Common myeloid progenitor, CD34-positive (primary cell): ENCODE measurements at regions not wholly inside any gene's neighbourhood (a gene's known extent, or its start where the extent isn't known, plus 50 kb on each side); places are given as distances from the start of the nearest gene placed in this dataset.
"Not testable (repeated sequence)": the region's sequence is repeated elsewhere in the genome, so short reads cannot be mapped to it uniquely, and the experiment has no call there.

ENCODE experiments used
- CTCF ChIA-PET: fragments of 350-600 bp; sonication (Branson Sonifier 250); formaldehyde crosslinking; loops from one replicate; lab custom pipeline; 2021; ENCODE audit warnings: antibody characterized with exemption; lab: Charles Lee
- POLR2A ChIA-PET: fragments of 350-600 bp; sonication (Branson Sonifier 250); formaldehyde crosslinking; loops from one replicate; lab custom pipeline; 2021; ENCODE audit warnings: antibody characterized with exemption; lab: Charles Lee
- DNase-seq, 3 donors: peaks; one replicate each; pipeline versions ENCODE4 v3.0.0 to v3.0.0-alpha.2; 2013
- H3K27ac ChIP-seq, 2 experiments: 1 replicate in 1 of 2; 2 replicates in 1 of 2; pipeline ENCODE4 v1.7.0; 2013; ENCODE audit warnings: inconsistent platforms in 2 of 2, low read length in 2 of 2, mild to moderate bottlenecking in 2 of 2, low read depth in 1 of 2, moderate library complexity in 1 of 2; ENCODE audit not compliant: severe bottlenecking in 2 of 2, insufficient read depth in 1 of 2, poor library complexity in 1 of 2
- H3K27me3 ChIP-seq, 5 experiments: replicated peaks in 2 of 5; 1 replicate in 3 of 5; 2 replicates in 2 of 5; pipeline versions ENCODE4 v1.6.1 to v1.7.0; 2013; ENCODE audit warnings: low read length in 4 of 5, mild to moderate bottlenecking in 2 of 5, moderate library complexity in 2 of 5, inconsistent platforms in 1 of 5; ENCODE audit not compliant: insufficient read depth in 5 of 5, control insufficient read depth in 4 of 5
- H3K36me3 ChIP-seq, 4 experiments: 1 replicate in 2 of 4; 2 replicates in 2 of 4; pipeline versions ENCODE4 v1.6.1 to v1.7.0; 2013; ENCODE audit warnings: low read length in 3 of 4, control low read depth in 1 of 4, mild to moderate bottlenecking in 1 of 4; ENCODE audit not compliant: control insufficient read depth in 4 of 4, insufficient read depth in 4 of 4
- H3K4me1 ChIP-seq, 4 experiments: 1 replicate in 3 of 4; 2 replicates in 1 of 4; pipeline versions ENCODE4 v1.6.1 to v1.7.1; 2013; ENCODE audit warnings: low read length in 3 of 4, mild to moderate bottlenecking in 3 of 4, control low read depth in 1 of 4, inconsistent platforms in 1 of 4, moderate library complexity in 1 of 4; ENCODE audit not compliant: control insufficient read depth in 4 of 4, insufficient read depth in 4 of 4; ENCODE audit errors: control extremely low read depth in 1 of 4
- H3K4me3 ChIP-seq, 7 experiments: 1 replicate in 4 of 7; 2 replicates in 3 of 7; pipeline versions ENCODE4 v1.5.1 to v1.7.0; 2013; ENCODE audit warnings: mild to moderate bottlenecking in 7 of 7, low read length in 6 of 7, moderate library complexity in 6 of 7, inconsistent platforms in 2 of 7, low read depth in 2 of 7, control low read depth in 1 of 7; ENCODE audit not compliant: insufficient read depth in 4 of 7, control insufficient read depth in 1 of 7; ENCODE audit errors: extremely low read depth in 1 of 7
- H3K9me3 ChIP-seq, 5 experiments: 1 replicate in 4 of 5; 2 replicates in 1 of 5; pipeline versions ENCODE4 v1.6.1 to v1.7.1; 2013; ENCODE audit warnings: low read length in 4 of 5, mild to moderate bottlenecking in 2 of 5, inconsistent platforms in 1 of 5, low read depth in 1 of 5, moderate library complexity in 1 of 5; ENCODE audit not compliant: control insufficient read depth in 4 of 5, insufficient read depth in 2 of 5; ENCODE audit errors: control extremely low read depth in 1 of 5
- WGBS: methylation state at CpG from one replicate; pipeline ENCODE4 v1.1.5; 2013; ENCODE audit not compliant: insufficient coverage; 5-methylcytosine and 5-hydroxymethylcytosine counted together

- H3K9me3 ChIP-seq, H3K4me1 ChIP-seq, POLR2A ChIA-PET, H3K36me3 ChIP-seq, DNase-seq, H3K4me3 ChIP-seq, H3K27ac ChIP-seq, H3K27me3 ChIP-seq: not testable (repeated sequence)
- CTCF ChIA-PET: interaction anchor here (1.1 kb wide), 1 partner anchor 12 kb away, joined by 3 read pairs; no protein-coding TSS in a partner anchor
These were observed 60.1 kb upstream of the ENPP6 start for GRCh38 chr4:184277769-184278168.

GRCh38 chr4:184277010-184277409 is 59.3 kb upstream of the ENPP6 start:
- CTCF ChIA-PET: interaction anchor here (1.1 kb wide), 1 partner anchor 12 kb away, joined by 3 read pairs; no protein-coding TSS in a partner anchor
- H3K4me1 ChIP-seq, POLR2A ChIA-PET, H3K27me3 ChIP-seq, H3K36me3 ChIP-seq, H3K4me3 ChIP-seq, H3K9me3 ChIP-seq, H3K27ac ChIP-seq, DNase-seq: not testable (repeated sequence)
- WGBS: 88% methylated on average over 1 of the region's 3 CpGs

- H3K4me1 ChIP-seq, H3K36me3 ChIP-seq, H3K27me3 ChIP-seq, H3K4me3 ChIP-seq, H3K27ac ChIP-seq, DNase-seq, H3K9me3 ChIP-seq, POLR2A ChIA-PET: not testable (repeated sequence)
- CTCF ChIA-PET: interaction anchor here (1.1 kb wide), 1 partner anchor 10 kb away, joined by 3 read pairs; no protein-coding TSS in a partner anchor
- 92% methylated on average over 4 of the region's 4 CpGs for WGBS
These were observed 58.7 kb upstream of the ENPP6 start for GRCh38 chr4:184276346-184276745.

- POLR2A ChIA-PET: no interaction called here
- Histone ChIP-seq H3K4me3 (no peak overlapping the region), H3K27me3 (no peaks in the 10 kb centered on the region), H3K9me3 (peaks cover 0 to 9% (median 8%) of the 10 kb centered on the region in 5 experiments), H3K27ac (no peak overlapping the region), H3K4me1 (peaks cover 0 to 5% (median 0%) of the 10 kb centered on the region in 4 experiments), H3K36me3 (no peaks in the 10 kb centered on the region)
- CTCF ChIA-PET: interaction anchor here (1.1 kb wide), 2 partner anchors 9 to 22 kb away, joined by 3 to 6 read pairs; no protein-coding TSS in a partner anchor
- DNase-seq: no peak
- WGBS: 100% methylated on average over 1 of the region's 2 CpGs
These were observed 58.1 kb upstream of the ENPP6 start for GRCh38 chr4:184275766-184276165.

- Histone ChIP-seq H3K4me3 (no peak overlapping the region), H3K9me3 (peaks cover 0 to 9% (median 8%) of the 10 kb centered on the region in 5 experiments), H3K27me3 (no peaks in the 10 kb centered on the region), H3K4me1 (no peaks in the 10 kb centered on the region), H3K27ac (no peak overlapping the region), H3K36me3 (no peaks in the 10 kb centered on the region)
- ChIA-PET CTCF (interaction anchor here (1.1 to 2.6 kb wide), 3 partner anchors 10 to 23 kb away, joined by 3 to 7 read pairs (median 6); no protein-coding TSS in a partner anchor), POLR2A (no interaction called here)
- no peak for DNase-seq
- 95% methylated on average over 3 of the region's 6 CpGs for WGBS
These were observed 56.7 kb upstream of the ENPP6 start for GRCh38 chr4:184274286-184274951.

- WGBS: 95% methylated on average over 15 of the region's 17 CpGs
- POLR2A ChIA-PET: no interaction called here
These were observed 55.8 kb upstream of the ENPP6 start for GRCh38 chr4:184273166-184274147.

More at GRCh38 chr4:184273166-184274147, 55.8 kb upstream of the ENPP6 start:
- DNase-seq: no peak
- Histone ChIP-seq H3K9me3 (peaks cover 0 to 9% (median 8%) of the 10 kb centered on the region in 5 experiments), H3K4me3 (no peak overlapping the region), H3K4me1 (peaks cover 0 to 7% (median under 1%) of the 10 kb centered on the region in 4 experiments), H3K27ac (no peak overlapping the region), H3K36me3 (no peaks in the 10 kb centered on the region), H3K27me3 (no peaks in the 10 kb centered on the region)
- CTCF ChIA-PET: interaction anchor here (0.9 to 2.6 kb wide), 6 partner anchors 9 to 259 kb away, joined by 3 to 7 read pairs (median 3); no protein-coding TSS in a partner anchor
